Activated T-cell treated with anti-CD3 and anti-CD28 coated beads for 48 hours (primary cell): ENCODE measurements at regions not wholly inside any gene's neighbourhood (a gene's known extent, or its start where the extent isn't known, plus 50 kb on each side); places are given as distances from the start of the nearest gene placed in this dataset.
"Not testable (repeated sequence)": the region's sequence is repeated elsewhere in the genome, so short reads cannot be mapped to it uniquely, and the experiment has no call there.

Experiments
- DNase-seq: peaks from one replicate; pipeline ENCODE4 v3.0.0-alpha.2; 2020; ENCODE audit warnings: low read depth

GRCh38 chr5:163696579-163696887, 191.1 kb downstream of the MAT2B start:
- DNase-seq: no peak

- DNase-seq: no peak
These were observed 200.8 kb downstream of the MAT2B start for GRCh38 chr5:163706053-163706771.

DNA sequence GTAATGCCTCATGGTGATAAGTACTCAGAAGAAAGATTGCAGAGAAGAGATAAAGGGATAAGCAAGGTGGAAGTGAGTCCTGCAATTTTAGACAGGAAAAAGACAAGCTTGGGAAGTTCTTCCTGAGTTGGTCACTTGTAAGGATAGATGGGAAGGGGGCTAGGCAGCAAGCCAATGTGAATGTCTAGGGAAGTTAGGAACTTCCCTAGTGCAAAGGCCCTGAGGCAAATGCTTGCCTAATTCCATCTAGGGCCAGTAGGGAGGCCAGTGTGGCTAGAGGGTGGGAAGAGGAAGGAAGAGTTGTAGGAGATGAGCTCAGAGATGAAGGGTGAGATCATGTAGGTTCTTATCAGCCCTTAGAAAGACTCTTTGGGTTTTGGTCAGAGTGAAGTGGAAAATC, 206.6 kb downstream of the MAT2B start:
- no peak for DNase-seq

DNA sequence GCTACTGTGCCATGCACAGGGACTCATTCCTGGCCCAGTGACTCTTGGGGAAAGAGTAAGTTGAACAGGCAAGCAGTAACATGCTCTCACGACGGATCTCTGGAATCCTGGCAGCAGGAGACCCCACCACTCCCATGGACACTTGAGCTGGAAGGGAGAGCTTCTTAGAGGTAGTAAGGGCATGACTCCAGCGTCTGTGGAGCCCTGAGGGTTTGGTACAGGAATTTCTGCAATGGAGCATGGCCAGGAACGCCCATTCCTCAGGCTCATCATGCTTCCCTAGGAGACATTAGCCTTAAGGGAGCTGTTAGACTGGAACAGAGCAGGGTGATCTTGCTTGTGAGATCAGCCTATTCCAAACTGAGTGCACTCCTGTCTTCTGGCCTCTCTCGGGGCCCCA, 212.9 kb downstream of the MAT2B start:
- no peak for DNase-seq

- DNase-seq: no peak
These were observed 218.9 kb downstream of the MAT2B start for GRCh38 chr5:163724305-163724704.

DNA sequence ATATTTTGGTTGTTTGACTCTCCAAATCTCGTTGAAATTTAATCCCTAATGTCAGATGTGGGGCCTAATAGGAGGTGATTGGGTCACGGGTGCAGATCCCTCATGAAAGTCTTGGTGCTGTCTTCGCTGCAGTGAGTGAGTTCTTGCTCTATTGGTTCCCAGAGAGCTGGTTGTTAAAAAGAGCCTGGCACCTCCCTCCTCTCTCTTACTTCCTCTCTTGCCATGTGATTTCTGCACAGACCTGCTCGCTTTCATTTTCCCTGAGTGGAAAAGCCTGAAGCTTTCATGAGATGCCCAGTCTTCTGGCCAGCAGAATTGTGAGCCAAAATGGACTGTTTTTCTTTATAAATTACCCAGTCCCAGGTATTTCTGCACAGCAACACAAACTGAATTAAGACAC, 221.6 kb downstream of the MAT2B start:
- DNase-seq: no peak

DNA sequence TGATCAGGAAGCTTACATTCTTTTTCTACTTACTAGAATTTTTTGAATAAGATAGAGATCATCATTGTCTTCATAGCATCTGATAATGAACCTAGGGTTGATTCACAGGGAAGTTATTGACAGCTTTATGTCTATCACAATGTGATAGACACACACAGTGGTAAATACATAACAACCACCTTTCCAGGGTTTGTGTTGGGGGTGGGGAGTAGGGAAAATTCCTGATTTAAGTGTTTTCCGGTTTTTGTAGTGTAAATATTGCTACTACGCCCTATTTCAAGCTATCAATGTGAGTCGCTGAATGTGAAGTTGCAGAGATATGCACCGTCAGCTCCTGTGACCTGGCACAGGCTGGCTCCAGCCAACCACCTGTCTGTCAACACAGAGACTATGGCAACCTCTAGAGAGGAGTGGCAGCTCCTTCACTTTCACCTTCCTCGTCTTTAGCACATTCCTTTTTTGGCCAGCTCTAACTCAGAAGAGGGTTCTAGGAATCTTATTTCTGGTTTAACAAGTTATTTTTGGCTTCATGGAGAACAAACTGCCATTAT, 224.9 kb downstream of the MAT2B start:
- no peak for DNase-seq

DNA sequence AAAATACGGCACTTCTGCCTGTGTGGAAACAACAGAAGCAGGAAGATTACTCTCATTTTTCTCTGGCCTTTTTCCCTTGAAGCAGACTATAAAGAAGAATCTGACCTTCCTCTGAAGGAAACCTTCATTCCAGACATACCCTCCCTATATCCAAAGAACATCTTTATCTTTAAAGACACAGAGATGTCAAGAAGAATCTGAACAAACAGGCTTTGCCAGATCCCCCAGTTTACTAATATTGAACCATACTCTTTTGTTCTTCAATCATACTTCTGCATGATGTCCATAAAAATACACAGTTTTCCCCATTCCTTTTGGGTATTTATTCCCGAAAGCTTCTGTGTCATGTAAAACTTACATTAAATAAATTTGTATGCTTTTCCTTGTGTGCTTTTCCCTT, 225.8 kb downstream of the MAT2B start:
- no peak for DNase-seq

DNA sequence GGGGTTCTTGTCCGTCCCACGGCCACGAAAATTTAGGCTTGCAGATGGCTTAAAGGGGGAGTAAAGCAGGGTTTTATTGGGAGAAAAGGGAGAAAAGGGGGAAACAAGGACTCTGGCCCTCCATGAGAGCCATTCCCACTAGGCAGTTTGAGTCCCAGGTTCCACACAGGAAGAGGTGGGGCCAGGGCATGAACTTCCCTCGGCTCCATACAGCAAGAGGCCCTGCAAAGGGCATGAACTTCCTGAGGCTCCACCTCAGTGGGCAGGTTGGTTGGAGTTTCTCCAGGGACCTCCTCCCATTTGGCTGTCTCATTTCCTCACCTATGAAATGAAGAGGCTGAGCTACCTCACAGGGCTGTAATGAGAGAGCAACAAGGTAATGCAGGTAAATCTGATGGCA, 229.7 kb downstream of the MAT2B start:
- no peak for DNase-seq

GRCh38 chr5:163747586-163747985, 242.2 kb downstream of the MAT2B start:
- DNase-seq: no peak

- no peak for DNase-seq
These were observed 243.5 kb downstream of the MAT2B start for GRCh38 chr5:163748934-163749333.

DNA sequence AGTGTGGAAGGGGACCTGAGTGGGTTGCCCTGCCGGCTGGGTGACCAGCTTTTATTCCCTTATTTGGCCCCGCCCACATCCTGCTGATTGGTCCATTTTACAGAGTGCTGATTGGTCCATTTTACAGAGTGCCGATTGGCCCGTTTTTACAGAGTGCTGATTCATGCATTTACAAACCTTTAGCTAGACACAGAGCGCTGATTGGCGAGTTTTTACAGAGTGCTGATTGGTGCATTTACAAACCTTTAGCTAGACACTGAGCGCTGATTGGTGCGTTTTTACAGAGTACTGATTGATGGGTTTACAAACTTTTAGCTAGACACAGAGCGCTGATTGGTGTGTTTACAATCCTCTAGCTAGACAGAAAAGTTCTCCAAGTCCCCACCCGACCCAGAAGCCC, 245.0 kb downstream of the MAT2B start:
- not testable (repeated sequence) for DNase-seq

GRCh38 chr5:163755505-163755904, 250.1 kb downstream of the MAT2B start:
- no peak for DNase-seq

GRCh38 chr5:163756170-163756569, 250.8 kb downstream of the MAT2B start:
- no peak for DNase-seq

GRCh38 chr5:163757344-163757743, 251.9 kb downstream of the MAT2B start:
- no peak for DNase-seq

- DNase-seq: no peak
These were observed 252.9 kb downstream of the MAT2B start for GRCh38 chr5:163758283-163758711.

DNA sequence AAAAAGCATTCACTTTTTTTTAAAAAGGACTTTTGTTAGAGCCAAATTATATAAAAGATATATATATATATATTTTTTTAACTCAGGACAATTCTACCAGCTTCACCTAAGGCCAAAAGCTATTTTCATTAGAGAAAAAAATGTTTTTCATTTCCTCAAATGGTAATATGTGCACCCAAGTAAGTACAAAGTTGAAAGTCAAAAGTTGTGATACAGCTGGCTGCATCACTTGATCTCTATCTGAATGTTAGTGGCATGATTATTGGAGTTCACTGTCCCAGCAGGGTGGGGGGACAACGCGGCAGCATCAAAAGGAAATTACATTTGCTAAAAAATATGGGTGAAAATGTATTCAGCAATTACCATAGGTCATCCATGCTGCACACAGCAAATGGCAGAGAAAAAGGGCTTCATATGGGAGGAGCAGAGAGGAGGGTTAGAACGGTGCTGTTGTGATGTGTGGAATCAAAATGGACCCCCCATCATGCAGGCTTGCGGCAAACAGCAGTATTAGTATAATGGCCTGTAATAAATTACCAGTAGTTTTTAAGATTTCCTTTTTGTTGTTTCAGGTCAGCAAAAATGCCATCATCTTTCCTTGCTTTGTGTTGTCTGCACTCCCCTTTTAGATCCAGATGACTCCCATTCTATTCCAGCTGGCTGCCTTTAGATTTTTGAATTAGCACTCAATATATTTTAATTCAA, 253.7 kb downstream of the MAT2B start:
- no peak for DNase-seq

- no peak for DNase-seq
These were observed 255.1 kb downstream of the MAT2B start for GRCh38 chr5:163760498-163760897.

- no peak for DNase-seq
These were observed 261.7 kb downstream of the MAT2B start for GRCh38 chr5:163766936-163767670.

GRCh38 chr5:163770625-163771024, 265.2 kb downstream of the MAT2B start:
- no peak for DNase-seq

DNA sequence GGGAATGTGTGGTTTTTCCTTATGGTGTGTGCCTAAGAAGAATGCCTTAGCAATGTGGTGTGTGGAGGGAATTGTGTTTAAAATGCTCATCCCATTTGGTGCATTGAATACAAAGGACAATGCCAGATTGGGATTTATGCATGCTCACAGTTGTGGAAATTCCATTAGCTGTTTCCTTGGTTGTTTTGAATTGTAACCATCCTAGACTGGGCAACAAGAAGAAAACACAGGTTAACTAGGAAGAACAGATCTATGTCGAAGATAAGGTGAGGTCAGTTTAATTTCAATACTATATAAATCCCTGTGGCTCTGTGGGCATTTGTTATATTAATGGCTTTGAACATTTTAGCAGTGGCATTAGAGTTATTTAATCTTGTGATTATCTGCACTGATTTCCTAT, 266.8 kb downstream of the MAT2B start:
- DNase-seq: no peak

- no peak for DNase-seq
These were observed 267.2 kb downstream of the MAT2B start for GRCh38 chr5:163772644-163773043.

GRCh38 chr5:163773226-163773625, 267.8 kb downstream of the MAT2B start:
- DNase-seq: no peak
